HL-60/S4 (cell line): ENCODE measurements at regions not wholly inside any gene's neighbourhood (a gene's known extent, or its start where the extent isn't known, plus 50 kb on each side); places are given as distances from the start of the nearest gene placed in this dataset.

ENCODE experiments used
- in situ Hi-C: fragments of 300-500 bp; cut with MboI; formaldehyde crosslinking; loops from 2 replicates; pipeline ENCODE4 v1.14.3; 2022; ENCODE audit warnings: low sequenced_read_pairs

- in situ Hi-C loops = no loop called here
Measured at GRCh38 chr6:133170602-133171001, 70.6 kb upstream of the EYA4 start.

DNA sequence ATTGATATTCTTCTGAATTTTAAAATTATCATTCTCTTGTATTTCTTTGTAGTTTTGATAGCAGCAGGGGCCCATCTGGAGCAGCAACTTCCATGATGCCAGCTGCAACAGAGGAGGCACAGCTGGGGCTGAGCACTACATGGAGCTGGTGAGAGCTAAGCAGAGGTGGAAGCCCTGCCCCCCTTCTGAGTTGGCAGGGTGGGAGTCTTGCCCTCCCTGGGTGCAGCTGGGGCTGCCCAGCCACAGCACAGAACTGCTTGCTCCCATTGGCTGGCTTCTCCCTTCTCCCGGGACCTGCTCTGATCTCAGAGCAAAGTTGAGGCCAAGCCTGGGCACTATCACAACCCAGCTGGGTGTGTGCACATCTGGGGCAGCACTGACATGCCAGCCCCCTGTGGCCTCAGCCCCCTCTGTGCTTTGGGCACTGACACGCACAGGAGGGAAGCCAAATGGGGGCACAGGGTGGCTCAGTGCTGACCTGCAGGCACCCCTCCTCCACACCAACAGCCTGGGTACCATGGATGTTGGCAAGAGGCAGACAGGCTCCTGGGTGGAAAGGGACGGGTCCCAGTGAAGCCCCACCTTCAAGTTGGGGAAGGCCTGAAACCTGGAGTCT, 69.1 kb upstream of the EYA4 start:
- in situ Hi-C loops = no loop called here

DNA sequence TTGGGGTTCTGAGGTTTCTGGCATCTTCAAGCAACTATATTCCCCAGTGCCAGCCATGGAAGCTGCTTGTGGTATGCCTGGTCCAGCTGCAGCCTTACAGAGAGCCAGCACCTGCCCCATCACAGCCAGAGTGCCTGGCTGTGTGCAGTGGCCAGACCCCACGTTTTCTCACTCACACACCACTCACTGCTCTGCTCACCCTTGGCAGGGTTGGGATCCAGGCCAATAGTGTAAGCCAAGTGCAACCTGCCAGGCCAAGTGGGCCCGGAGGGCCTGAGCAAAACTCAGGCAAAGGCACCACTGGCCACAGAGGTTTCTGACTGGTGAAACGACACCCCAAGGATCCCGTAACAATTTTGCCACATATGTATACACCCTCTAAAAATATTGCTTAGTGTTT, 67.9 kb upstream of the EYA4 start:
- in situ Hi-C loops = no loop called here

DNA sequence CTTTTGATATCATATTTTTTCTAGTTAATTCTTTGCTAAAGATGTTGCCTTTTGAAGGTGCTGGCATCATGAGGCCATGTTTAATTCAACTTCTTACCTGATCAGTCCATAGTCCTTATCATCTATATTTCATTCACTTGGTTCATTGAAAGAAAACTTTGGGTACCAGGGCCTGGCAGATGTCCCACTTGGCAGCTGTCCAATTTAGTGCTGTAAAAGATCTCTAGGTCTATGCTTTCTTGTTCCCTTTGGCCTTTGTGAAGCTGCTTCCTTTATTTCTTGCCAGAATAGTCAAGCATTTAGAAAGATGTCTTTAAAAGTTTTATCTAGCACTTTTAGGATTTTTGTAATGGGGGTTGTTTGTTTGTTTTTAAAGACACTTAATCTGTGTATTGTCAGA, 61.7 kb upstream of the EYA4 start:
- in situ Hi-C loops = loop anchor here (25.0 kb wide), 1 partner anchor 733 kb away; no protein-coding TSS in a partner anchor

- in situ Hi-C loops = loop anchor here (25.0 kb wide), 1 partner anchor 729 kb away; no protein-coding TSS in a partner anchor
Measured at GRCh38 chr6:133183691-133184090, 57.5 kb upstream of the EYA4 start.

DNA sequence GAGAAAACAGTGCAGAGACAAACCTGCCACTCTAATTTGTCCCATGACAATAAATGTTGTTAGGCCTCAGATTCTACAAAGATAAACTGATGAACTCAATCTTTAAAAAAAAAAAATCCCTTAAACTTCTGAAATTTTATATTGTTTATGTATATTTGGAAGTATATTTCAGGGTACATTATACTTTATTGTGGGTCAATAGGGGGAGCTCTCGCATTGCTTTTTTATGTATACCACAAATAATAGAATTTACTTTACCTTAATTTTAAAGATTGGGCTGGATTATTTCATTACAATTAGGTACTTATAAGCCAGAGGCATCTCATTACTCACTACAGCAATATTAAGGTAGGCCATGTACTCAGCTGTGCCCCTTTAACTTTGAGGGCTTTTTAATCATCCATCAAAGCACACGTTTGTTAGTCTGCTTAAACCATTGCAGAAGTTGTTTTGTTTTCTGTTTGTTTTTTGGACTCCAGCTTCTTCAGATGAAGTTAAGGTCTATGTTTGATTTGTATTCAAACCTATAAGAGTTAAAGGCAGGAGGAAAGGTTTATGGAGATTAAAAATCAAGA, 56.3 kb upstream of the EYA4 start:
- in situ Hi-C loops = loop anchor here (25.0 kb wide), 1 partner anchor 727 kb away; no protein-coding TSS in a partner anchor

DNA sequence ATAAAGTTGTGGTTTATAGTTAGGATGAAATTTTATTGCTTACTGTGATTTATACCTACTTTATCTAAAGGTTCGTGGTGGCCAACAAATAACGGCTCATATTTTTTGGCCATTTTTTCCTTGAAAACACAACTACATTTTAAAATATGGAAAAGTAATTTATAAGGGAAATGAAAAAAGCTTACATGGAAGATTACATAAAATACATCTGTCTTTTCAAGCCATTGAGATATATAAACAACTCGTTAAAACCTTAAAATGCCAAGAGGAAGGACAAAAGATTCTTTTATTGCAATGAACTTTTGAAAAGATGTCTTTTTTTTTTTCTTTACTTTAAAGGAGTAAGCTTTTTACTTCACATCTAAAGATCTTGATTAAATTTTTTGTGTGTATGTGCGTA, 55.4 kb upstream of the EYA4 start:
- in situ Hi-C loops = loop anchor here (25.0 kb wide), 1 partner anchor 727 kb away; no protein-coding TSS in a partner anchor

- in situ Hi-C loops = loop anchor here (25.0 kb wide), 1 partner anchor 725 kb away; no protein-coding TSS in a partner anchor
Measured at GRCh38 chr6:133187114-133187513, 54.0 kb upstream of the EYA4 start.

DNA sequence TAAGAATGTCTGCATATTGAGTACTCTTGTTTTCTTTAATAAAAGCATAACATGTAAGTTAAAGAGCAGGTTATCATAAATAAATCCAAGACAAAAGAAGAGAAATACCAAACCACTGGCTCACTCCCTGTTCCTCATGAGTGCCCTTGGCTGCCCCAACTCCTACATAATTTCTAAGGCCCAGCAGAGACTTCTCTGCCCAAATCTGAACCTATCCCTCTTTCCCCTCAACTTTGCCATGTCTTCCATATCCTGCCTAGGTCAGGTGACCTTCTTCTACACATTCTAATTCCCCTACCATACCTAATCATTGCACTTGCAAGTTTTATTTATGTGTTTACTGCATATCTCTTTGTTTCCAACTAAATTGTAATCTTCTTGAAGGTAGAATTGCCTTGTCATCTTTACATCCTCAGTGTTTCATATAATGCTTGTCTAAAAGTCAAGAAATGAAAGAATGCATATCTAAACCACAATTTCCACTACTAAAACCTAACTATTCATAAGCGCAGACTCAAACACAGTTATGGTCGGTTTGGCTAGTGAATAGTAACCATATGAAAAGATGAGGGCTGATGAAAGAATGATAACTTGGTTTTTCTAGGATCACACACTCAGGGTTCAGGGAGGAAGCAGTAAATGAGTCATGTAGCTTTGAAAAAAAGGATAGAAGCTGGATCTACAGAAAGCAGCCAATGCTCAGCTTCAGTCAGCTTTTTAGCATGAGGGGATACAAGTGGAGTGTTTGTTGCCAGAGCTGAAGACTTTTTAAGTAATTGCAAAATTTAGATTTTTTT, 53.3 kb upstream of the EYA4 start:
- in situ Hi-C loops = loop anchor here (25.0 kb wide), 1 partner anchor 724 kb away; no protein-coding TSS in a partner anchor

DNA sequence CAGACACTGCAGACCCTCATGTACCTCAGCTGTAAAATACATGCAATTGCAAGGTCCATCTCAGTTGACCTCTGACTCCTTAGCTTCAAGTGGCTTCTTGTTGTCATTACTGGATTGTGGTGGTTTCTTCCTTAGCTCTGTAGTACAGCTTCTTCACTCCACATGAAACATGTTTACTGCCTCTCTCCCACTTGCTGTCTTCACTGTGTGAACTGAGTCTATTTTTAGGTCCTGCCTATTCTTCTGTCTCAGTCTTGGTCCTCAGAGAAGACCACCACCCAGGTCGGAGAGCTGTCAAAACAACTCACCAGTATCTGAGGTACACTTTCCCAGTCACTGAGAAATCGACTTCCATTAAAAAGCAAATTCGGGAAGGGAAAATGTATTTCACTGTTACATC, 50.2 kb upstream of the EYA4 start:
- in situ Hi-C loops = loop anchor here (25.0 kb wide), 1 partner anchor 721 kb away; no protein-coding TSS in a partner anchor

DNA sequence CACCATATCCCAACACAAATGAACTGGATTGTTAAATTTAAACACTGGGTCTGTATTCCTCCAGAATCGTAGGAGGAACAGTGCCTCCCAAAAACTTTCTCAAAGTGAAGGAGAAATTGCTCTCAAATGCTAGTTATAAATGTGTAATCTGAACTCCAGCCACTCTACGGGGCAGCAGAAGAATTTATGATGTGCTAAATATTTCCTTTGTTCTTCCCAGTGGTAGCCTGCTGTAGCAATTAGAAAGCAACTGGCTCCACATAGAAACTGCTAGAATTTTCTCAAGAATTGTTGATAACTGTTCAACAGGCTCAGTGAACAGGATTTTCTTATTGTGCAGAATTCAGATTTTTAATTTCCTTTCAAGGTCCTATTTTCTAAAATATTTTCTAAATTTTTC, 49.8 kb upstream of the EYA4 start:
- in situ Hi-C loops = loop anchor here (25.0 kb wide), 1 partner anchor 721 kb away; no protein-coding TSS in a partner anchor
